SK-N-SH (cell line): ENCODE measurements at regions not wholly inside any gene's neighbourhood (a gene's known extent, or its start where the extent isn't known, plus 50 kb on each side); places are given as distances from the start of the nearest gene placed in this dataset.

Experiments
- CTCF ChIP-seq: fragments of 200-600 bp; sonication (generic); IDR thresholded peaks from 2 replicates; pipeline ENCODE4 v1.6.1; 2017; ENCODE audit warnings: antibody characterized with exemption, mild to moderate bottlenecking, moderate library complexity
- EZH2phosphoT487 ChIP-seq: fragments of 200-600 bp; sonication (generic); IDR thresholded peaks from 2 replicates; pipeline ENCODE4 v1.6.1; 2017; ENCODE audit warnings: low read depth, mixed run types, mild to moderate bottlenecking, antibody characterized with exemption, moderate library complexity, borderline replicate concordance
- FOXJ3 ChIP-seq: sonication (generic); formaldehyde crosslinking; IDR thresholded peaks from 2 replicates; pipeline ENCODE4 v1.5.1; 2020; ENCODE audit warnings: mild to moderate bottlenecking, missing genetic modification reagents
- MAX ChIP-seq: IDR thresholded peaks from 2 replicates; pipeline ENCODE4 v1.4.0; 2012; ENCODE audit warnings: low read depth
- NRF1 ChIP-seq: IDR thresholded peaks from 2 replicates; pipeline ENCODE4 v1.6.1; 2012; ENCODE audit warnings: low read depth, mild to moderate bottlenecking, low read length
- REST ChIP-seq: IDR thresholded peaks from 2 replicates; pipeline ENCODE4 v1.6.1; 2012; ENCODE audit warnings: mild to moderate bottlenecking, low read depth, low read length, moderate library complexity
- RFX5 ChIP-seq: IDR thresholded peaks from 2 replicates; pipeline ENCODE4 v1.6.1; 2012; ENCODE audit warnings: mild to moderate bottlenecking, improper control_type of control experiment, low read length
- ZBTB33 ChIP-seq: IDR thresholded peaks from 2 replicates; pipeline ENCODE4 v1.4.0; 2012; ENCODE audit warnings: low read depth, borderline replicate concordance

- TF ChIP-seq REST (no peak), ZBTB33 (no peak), MAX (no peak), CTCF (no peak), NRF1 (no peak), RFX5 (no peak), EZH2phosphoT487 (no peak), FOXJ3 (CRISPR knock-in tag) (no peak)
Measured at GRCh38 chr13:103326326-103326725, 260.1 kb upstream of the SLC10A2 start.
